8988T (cell line): ENCODE measurements at regions not wholly inside any gene's neighbourhood (a gene's known extent, or its start where the extent isn't known, plus 50 kb on each side); places are given as distances from the start of the nearest gene placed in this dataset.
"Not testable (repeated sequence)": the region's sequence is repeated elsewhere in the genome, so short reads cannot be mapped to it uniquely, and the experiment has no call there.

Experiments
- DNase-seq: peaks from one replicate; pipeline ENCODE4 v3.0.0; 2011

DNA sequence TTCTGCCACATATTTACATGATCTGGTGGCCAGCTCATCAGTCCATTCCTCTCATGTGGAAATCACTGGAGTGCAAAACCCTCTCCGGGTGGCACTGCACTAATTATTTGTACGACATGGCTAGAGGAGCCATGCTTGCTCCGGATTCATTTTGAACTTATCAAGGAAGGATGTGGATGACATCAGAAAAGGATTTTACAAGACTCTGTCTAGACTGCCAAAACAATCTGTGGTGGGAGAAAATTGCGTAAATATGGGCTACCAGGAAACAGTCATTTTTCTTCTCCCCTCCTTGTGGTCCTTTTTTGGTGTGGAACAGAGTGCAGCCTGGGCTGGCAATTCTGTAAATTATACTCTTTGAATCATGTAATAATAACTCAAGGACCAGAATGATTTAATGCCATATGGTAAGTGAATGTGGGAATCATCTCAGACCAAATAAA, 123.4 kb upstream of the IFNE start:
- no peak for DNase-seq

DNA sequence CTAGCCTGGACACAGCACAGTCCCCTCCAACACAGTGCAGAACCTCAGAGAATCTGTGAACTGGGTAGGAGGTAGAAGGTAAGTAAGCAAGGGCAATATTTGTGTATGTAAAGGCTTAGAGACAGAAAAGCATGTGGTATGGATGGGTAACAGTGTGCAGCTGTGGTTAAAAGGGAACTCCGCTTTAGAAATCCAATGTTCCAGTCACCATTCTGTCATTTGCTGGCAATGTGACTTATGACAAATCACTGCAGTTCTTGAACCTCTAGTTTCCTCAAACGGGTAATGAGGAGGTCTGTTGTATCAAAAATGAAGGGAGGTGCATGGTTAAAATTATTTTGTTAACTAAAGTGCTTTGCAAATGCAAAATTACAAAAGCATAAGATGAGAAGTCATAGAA, 125.5 kb upstream of the IFNE start:
- DNase-seq = no peak

- no peak for DNase-seq
Observed at GRCh38 chr9:21608200-21608599, 126.1 kb upstream of the IFNE start.

DNA sequence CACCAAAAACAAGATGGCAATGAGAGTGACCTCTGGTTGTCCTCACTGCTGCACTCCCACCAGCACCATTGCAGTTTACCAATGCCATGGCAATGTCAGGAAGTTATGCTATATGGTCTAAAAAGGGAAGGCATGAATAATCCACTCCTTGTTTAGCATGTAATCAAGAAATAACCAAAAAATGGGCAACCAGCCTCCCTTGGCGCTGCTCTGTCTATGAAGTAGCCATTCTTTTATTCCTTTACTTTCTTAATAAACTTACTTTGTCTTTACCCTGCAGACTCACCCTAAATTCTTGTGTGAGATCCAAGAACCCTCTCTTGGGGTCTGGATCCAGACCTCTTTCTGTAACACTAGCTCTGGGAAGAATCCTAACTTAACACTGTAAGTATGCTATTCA, 127.4 kb upstream of the IFNE start:
- DNase-seq = no peak

- DNase-seq = no peak
Observed at GRCh38 chr9:21611891-21612290, 129.8 kb upstream of the IFNE start.

DNA sequence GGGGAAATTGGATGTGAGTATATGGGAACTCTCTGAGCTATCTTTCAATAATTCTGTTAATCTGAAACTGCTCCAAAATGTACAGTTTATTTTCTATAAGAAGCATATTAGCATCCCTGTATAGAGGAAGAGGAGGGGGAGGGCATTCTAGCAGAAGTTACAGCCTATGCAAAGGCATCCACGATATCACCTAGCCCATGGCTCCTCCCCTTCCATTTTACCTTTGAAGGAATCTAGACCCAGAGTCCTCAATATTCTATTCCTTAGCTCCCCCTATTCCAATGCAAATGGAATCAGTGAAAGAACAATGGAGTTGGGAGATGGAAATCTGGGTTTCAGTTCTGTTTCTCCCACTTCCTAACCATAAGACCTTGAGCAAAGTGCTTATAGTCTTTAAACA, 132.9 kb upstream of the IFNE start:
- no peak for DNase-seq

DNA sequence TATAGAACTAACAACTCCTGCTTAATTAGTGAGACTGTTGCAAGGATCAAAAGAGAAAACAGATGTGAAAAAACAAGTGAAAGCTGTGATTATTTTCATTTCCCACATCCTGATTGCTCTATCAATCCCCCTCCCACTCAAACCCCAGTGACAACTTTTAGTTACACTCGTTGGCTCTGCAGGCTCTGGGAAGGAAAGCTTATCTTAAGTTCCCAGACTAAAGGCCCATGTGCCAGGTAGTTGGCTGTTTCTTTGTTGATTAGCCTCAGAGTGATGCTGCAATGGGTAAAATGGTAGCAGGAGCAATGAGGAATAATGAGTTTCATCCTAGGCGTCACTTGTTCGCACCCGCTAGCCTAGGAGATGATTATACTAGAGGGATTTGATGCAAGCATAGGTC, 133.3 kb upstream of the IFNE start:
- DNase-seq = no peak

DNA sequence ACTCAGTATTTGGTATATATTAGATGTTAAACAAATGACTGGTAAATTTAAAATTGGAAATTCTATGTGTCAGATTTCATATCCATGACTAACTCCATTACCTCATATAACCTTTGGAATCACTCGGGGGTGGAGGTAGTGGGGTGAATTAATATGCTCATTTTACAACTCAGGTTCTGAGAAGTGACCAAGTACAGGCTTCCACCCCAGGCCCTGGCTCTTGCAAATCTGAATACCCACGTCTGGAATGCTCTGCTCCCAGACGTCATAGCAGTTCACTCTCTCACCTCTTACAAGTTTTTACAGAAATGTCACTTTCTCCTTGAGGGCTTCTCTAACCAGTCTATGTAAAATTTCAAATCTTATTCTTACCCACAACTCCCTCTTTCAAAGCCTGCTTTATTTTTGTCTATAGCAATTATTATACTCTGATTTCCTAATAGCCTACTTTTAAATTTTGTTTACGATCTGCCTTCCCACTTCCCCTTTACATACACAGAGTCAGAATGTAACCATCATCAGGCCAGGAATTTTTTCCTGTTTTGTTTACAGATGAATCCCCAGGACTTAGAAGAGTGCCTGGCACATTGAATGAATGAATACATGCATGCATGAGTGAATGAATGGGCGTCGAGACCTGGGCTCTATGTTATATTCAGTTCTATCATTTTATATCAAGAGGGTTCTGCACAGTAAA, 134.1 kb upstream of the IFNE start:
- no peak for DNase-seq

DNA sequence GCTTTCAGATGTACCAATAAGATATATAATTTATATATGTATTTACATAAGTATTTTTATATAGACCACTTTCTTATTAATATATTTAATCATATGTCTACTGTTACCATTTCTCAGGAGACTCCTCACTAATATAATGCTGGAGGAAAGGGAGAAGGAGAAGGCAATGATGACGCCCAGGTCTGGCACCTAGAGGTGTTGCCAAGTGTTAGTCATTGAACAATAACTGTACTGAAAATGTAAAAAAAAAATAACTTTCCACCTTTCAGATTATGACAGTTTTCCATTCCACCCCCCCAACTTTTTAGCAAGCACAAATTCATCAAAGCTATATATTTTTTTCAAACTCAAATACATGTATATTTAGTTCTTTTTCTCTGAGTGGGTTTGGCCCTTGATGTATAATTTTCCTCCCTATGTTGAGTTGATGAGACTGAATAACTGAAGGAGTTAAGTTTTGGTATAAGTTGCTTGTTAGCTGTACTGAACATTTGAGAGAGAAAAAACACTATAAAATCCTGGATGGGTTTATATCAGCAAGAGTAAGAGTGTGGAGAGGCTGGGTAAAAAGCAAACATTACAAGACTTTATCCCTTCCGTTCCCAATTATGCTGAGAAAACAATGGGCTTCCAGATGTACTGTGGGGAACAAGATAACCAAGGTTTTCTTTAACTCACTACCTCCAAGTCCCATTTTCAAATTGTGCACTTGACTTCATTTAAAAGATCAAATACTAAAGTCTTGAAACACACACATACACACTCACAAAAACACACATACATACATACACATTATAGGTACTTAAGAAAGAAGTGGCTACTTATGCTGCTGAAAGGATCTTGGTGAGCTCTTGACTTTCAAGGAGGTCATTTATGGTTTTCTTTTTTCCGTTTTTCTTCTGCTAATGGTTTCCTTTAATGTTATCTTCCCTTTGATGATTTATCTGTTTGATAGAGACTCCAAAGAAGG, 142.8 kb upstream of the IFNE start:
- DNase-seq = no peak

DNA sequence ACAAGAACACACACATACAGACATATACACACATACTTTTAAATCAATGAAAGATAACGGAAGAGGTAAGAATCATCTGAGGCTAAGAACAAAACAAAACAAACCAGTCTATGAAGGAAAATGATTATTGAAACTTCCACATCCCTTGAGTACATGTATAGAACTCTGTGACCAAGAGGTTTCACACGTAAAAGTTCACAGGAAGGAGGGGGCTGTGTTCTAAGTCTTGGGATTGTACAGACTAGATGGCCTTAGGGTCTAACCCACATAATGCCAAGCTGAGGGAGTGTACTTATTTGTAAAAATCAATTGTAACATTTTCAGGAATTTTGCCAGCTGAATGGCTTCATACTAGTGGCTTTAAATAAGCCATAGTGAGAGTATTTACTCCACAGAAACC, 144.4 kb upstream of the IFNE start:
- DNase-seq = no peak

- DNase-seq = not testable (repeated sequence)
Observed at GRCh38 chr9:21628954-21629353, 146.8 kb upstream of the IFNE start.

GRCh38 chr9:21634951-21635350, 152.8 kb upstream of the IFNE start:
- no peak for DNase-seq

DNA sequence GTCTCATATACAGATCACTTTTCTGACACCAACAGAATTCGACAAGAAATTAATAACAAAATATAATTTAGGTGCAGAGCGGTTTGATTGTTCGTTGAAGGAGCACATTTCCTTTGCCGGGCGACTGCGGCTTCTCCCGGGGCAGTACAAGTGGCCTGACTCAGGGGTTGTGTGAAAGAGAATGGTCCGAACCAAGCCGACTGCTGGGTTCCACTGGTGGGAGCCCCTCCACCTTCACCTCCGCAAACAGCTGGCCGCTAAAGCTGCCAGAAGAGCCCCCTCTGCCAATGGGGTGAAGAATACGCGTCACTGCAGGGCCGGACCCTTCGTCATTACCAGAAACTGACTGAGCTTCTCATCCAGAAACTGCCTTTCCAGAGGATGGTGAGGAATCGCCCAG, 156.0 kb upstream of the IFNE start:
- no peak for DNase-seq

DNA sequence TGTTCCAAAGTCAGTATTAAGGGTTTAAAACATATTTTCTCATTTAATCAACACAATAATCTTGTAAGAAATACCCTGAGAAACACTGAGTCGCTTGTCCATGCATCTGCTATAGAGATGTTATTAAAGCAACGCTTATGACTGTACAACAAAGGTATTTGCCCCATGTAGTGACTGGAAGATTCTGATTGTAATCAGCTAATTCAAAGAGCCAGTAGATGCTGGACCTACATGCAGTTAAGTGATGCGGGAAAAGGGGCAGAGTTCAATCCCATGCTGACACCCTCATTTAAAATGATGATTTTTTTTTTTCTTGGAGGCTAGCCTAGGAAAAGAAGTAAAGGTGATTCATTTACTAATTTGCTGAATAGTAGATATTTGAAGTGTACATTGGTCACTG, 149.3 kb upstream of the MTAP start:
- no peak for DNase-seq

DNA sequence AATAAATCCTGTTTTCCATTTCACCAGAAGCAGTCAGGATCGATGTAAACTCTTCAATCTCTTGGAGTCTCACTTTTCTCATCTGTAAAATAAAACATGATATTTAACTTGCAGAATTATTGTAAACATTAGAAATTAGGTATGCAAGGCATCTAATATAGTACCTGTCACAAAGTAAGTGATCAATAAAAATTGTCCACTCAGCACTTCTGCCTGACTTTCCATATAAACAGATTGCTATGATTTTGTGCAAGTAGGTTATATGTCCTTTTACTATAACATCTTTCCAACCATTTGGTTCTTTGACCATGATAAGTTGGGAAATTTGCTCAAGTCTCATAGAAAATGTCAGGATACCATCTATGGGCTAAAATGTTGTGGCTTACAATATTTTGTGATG, 148.8 kb upstream of the MTAP start:
- DNase-seq = no peak

GRCh38 chr9:21656776-21657674, 145.4 kb upstream of the MTAP start:
- DNase-seq = no peak

- DNase-seq = no peak
Observed at GRCh38 chr9:21657966-21658667, 144.3 kb upstream of the MTAP start.

- no peak for DNase-seq
Observed at GRCh38 chr9:21660976-21661375, 141.5 kb upstream of the MTAP start.

DNA sequence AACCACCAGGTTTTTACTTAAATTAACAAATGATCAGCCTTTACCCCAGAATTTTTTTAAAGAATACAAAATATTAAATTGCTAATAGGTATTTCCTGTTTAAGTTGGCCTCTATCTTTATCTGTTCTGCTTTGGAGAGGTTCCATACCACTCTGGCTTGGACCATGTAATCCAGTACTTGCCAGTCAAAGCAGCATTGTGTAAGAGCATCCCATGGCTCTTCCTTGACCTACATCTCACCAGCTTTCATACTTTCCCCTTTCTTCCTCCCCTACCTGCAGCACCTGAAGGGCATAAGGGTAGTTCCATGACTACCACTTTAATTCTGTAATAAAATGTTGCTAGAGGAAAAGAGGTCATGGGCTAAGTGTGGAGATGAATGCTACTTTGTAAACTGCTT, 140.8 kb upstream of the MTAP start:
- no peak for DNase-seq

DNA sequence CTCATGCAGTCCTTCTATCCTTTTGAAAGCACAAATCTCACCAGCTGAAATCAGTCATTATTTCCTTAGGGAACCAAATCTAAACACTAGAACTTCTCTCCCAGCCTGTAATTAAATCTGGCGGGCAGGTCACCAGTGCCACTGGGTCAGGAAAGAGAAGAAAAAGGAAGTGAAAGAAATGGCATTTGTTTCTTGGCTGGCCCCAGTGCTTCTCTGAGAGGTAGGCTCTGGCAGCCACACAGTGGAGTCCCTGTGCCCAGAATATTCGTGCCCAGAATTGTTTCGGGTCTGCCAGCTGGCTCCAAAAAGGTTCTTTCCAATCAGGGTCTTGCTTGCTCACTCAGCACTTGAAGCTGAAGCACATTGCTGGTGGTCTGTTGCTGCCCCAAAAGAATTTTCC, 133.9 kb upstream of the MTAP start:
- no peak for DNase-seq

DNA sequence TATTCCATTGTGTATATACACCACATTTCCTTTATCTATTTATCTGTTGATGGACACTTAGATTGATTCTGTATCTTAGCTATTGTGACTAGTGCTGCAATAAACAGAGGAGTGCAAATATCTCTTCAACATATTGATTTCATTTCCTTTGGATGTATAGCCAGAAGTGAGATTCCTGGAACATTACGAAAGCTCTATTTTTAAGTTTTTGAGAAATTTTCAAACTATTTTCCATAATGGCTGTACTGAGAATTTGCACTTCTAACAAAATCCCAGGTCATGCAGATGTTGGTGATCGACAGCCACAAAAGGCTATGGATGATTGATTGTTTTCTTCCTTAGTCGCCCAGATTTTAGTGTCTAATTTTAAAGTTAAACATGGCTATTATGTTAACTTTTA, 132.7 kb upstream of the MTAP start:
- DNase-seq = no peak

DNA sequence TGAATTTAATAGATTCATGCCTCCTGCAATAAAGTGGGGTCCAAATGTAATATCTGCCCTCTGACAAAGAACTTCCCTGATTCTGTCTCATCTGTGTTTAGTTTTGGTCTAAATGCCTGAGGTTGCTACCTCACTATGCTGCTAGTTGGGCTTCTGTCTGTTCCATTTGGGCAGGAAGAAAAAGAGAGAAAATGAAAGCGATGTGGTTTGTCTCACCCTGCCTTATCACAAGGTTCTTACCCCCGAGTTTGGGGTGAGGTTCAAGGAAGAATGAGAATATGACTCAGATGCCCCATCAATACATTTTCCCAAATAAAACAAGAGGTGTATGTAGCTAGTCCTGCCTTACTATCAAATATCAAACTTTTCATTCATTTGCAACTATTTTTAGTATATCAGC, 132.1 kb upstream of the MTAP start:
- DNase-seq = no peak

- no peak for DNase-seq
Observed at GRCh38 chr9:21672140-21672539, 130.3 kb upstream of the MTAP start.
